Mesendoderm (in vitro differentiated cells): ENCODE measurements at regions not wholly inside any gene's neighbourhood (a gene's known extent, or its start where the extent isn't known, plus 50 kb on each side); places are given as distances from the start of the nearest gene placed in this dataset. TPM values are rescaled to one million over a fixed set of nuclear protein-coding genes. Genes with fewer than 3 reads are reported as not detected.

ENCODE experiments used
- small RNA-seq: library from polyadenylated mRNA; stranded (forward); fragments of <200 nt; extraction: miRNeasy Mini kit (QIAGEN cat#:217004); gene quantifications from one replicate; pipeline ENCODE3, GENCODE V24; 2013; ENCODE audit not compliant: insufficient read depth

Small RNA genes in the stretch of these regions (small RNA-seq; reads per million reads assigned to genes)
- not detected for gene RNU6-412P
